Subcutaneous abdominal adipose tissue (tissue), 5 donors: ENCODE measurements at regions not wholly inside any gene's neighbourhood (a gene's known extent, or its start where the extent isn't known, plus 50 kb on each side); places are given as distances from the start of the nearest gene placed in this dataset.

Experiments used
- H3K27ac ChIP-seq: one replicate; pipeline ENCODE4 v1.7.0; 2013; ENCODE audit warnings: low read depth, mild to moderate bottlenecking, inconsistent platforms, low read length, moderate library complexity
- H3K27me3 ChIP-seq, 5 donors: one replicate each; pipeline ENCODE4 v1.7.0; 2013; ENCODE audit warnings: low read length in 5 of 5, inconsistent platforms in 1 of 5; ENCODE audit not compliant: control insufficient read depth in 5 of 5, insufficient read depth in 4 of 5
- H3K36me3 ChIP-seq, 5 donors: one replicate each; pipeline ENCODE4 v1.7.0; 2013; ENCODE audit warnings: low read length in 5 of 5; ENCODE audit not compliant: control insufficient read depth in 5 of 5, insufficient read depth in 5 of 5
- H3K4me1 ChIP-seq, 5 donors: one replicate each; pipeline ENCODE4 v1.7.0; 2013; ENCODE audit warnings: low read length in 5 of 5, mild to moderate bottlenecking in 3 of 5, moderate library complexity in 1 of 5; ENCODE audit not compliant: control insufficient read depth in 5 of 5, insufficient read depth in 5 of 5
- H3K4me3 ChIP-seq, 5 donors: one replicate each; pipeline ENCODE4 v1.7.0; 2013; ENCODE audit warnings: low read length in 5 of 5, low read depth in 1 of 5
- H3K9ac ChIP-seq, 5 donors: one replicate each; pipeline ENCODE4 v1.7.0; 2013; ENCODE audit warnings: low read length in 5 of 5, mild to moderate bottlenecking in 4 of 5, moderate library complexity in 3 of 5
- H3K9me3 ChIP-seq, 5 donors: one replicate each; pipeline ENCODE4 v1.7.0; 2013; ENCODE audit warnings: low read length in 5 of 5; ENCODE audit not compliant: control insufficient read depth in 5 of 5
- donor health status: healthy.
- donor health status: healthy.
- donor health status: healthy.
- donor health status: healthy.
- donor health status: healthy.

- H3K4me3 ChIP-seq = no peak overlapping the region
- H3K9ac ChIP-seq = no peak overlapping the region
- no peaks in the 10 kb centered on the region for H3K27me3 ChIP-seq
- H3K9me3 ChIP-seq = no peaks in the 10 kb centered on the region
- no peak overlapping the region for H3K27ac ChIP-seq
- H3K4me1 ChIP-seq = no peaks in the 10 kb centered on the region
- no peaks in the 10 kb centered on the region for H3K36me3 ChIP-seq
Measured at GRCh38 chr5:99651298-99651697, 722.5 kb upstream of the CHD1 start.

- Histone ChIP-seq H3K4me3 (no peak overlapping the region), H3K27me3 (no peaks in the 10 kb centered on the region), H3K36me3 (no peaks in the 10 kb centered on the region), H3K9me3 (no peaks in the 10 kb centered on the region), H3K9ac (no peak overlapping the region), H3K4me1 (no peaks in the 10 kb centered on the region), H3K27ac (no peak overlapping the region)
Measured at GRCh38 chr5:99646011-99646647, 717.3 kb upstream of the CHD1 start.

GRCh38 chr5:99644822-99645221 lies 716.0 kb upstream of the CHD1 start:
- Histone ChIP-seq H3K4me3 (no peak overlapping the region), H3K36me3 (no peaks in the 10 kb centered on the region), H3K27ac (no peak overlapping the region), H3K9me3 (no peaks in the 10 kb centered on the region), H3K4me1 (no peaks in the 10 kb centered on the region), H3K27me3 (no peaks in the 10 kb centered on the region), H3K9ac (no peak overlapping the region)

GRCh38 chr5:99640646-99641045 lies 711.8 kb upstream of the CHD1 start:
- no peaks in the 10 kb centered on the region for H3K4me1 ChIP-seq
- H3K4me3 ChIP-seq = no peak overlapping the region

GRCh38 chr5:99639905-99640304 lies 711.1 kb upstream of the CHD1 start:
- H3K4me1 ChIP-seq = no peaks in the 10 kb centered on the region

More at GRCh38 chr5:99640646-99641045, 711.8 kb upstream of the CHD1 start:
- Histone ChIP-seq H3K27me3 (no peaks in the 10 kb centered on the region), H3K36me3 (no peaks in the 10 kb centered on the region), H3K27ac (no peak overlapping the region), H3K9me3 (no peaks in the 10 kb centered on the region), H3K9ac (no peak overlapping the region)

GRCh38 chr5:99636663-99637062 lies 707.9 kb upstream of the CHD1 start:
- no peak overlapping the region for H3K4me3 ChIP-seq

More at GRCh38 chr5:99639905-99640304, 711.1 kb upstream of the CHD1 start:
- Histone ChIP-seq H3K9me3 (no peaks in the 10 kb centered on the region), H3K36me3 (no peaks in the 10 kb centered on the region), H3K9ac (no peak overlapping the region), H3K27me3 (no peaks in the 10 kb centered on the region), H3K27ac (no peak overlapping the region), H3K4me3 (no peak overlapping the region)

GRCh38 chr5:99621772-99622681 lies 693.2 kb upstream of the CHD1 start:
- H3K27ac ChIP-seq = no peak overlapping the region
- no peaks in the 10 kb centered on the region for H3K4me1 ChIP-seq
- no peak overlapping the region for H3K4me3 ChIP-seq
- peaks cover 0 to 3% (median 0%) of the 10 kb centered on the region in 5 donors for H3K9me3 ChIP-seq
- H3K36me3 ChIP-seq = no peaks in the 10 kb centered on the region
- H3K9ac ChIP-seq = no peak overlapping the region
- H3K27me3 ChIP-seq = no peaks in the 10 kb centered on the region

More at GRCh38 chr5:99636663-99637062, 707.9 kb upstream of the CHD1 start:
- H3K27ac ChIP-seq = no peak overlapping the region
- no peaks in the 10 kb centered on the region for H3K36me3 ChIP-seq
- no peaks in the 10 kb centered on the region for H3K4me1 ChIP-seq
- H3K27me3 ChIP-seq = no peaks in the 10 kb centered on the region
- H3K9me3 ChIP-seq = peaks cover 0 to 3% (median 0%) of the 10 kb centered on the region in 5 donors
- H3K9ac ChIP-seq = no peak overlapping the region

GRCh38 chr5:99617335-99617734 lies 688.5 kb upstream of the CHD1 start:
- Histone ChIP-seq H3K27ac (no peak overlapping the region), H3K27me3 (no peaks in the 10 kb centered on the region), H3K36me3 (no peaks in the 10 kb centered on the region), H3K9ac (no peak overlapping the region), H3K4me1 (no peaks in the 10 kb centered on the region), H3K9me3 (no peaks in the 10 kb centered on the region), H3K4me3 (no peak overlapping the region)

GRCh38 chr5:99614888-99615287 lies 686.1 kb upstream of the CHD1 start:
- Histone ChIP-seq H3K27me3 (no peaks in the 10 kb centered on the region), H3K36me3 (no peaks in the 10 kb centered on the region), H3K4me1 (no peaks in the 10 kb centered on the region), H3K4me3 (no peak overlapping the region), H3K27ac (no peak overlapping the region), H3K9me3 (no peaks in the 10 kb centered on the region), H3K9ac (no peak overlapping the region)

GRCh38 chr5:99607124-99607523 lies 678.3 kb upstream of the CHD1 start:
- H3K27me3 ChIP-seq = no peaks in the 10 kb centered on the region
- H3K4me1 ChIP-seq = no peaks in the 10 kb centered on the region
- H3K4me3 ChIP-seq = no peak overlapping the region
- no peaks in the 10 kb centered on the region for H3K9me3 ChIP-seq
- no peaks in the 10 kb centered on the region for H3K36me3 ChIP-seq
- H3K9ac ChIP-seq = no peak overlapping the region
- H3K27ac ChIP-seq = no peak overlapping the region
